Heart right ventricle (tissue), 16 donors: ENCODE measurements at regions not wholly inside any gene's neighbourhood (a gene's known extent, or its start where the extent isn't known, plus 50 kb on each side); places are given as distances from the start of the nearest gene placed in this dataset.

Source experiments
- ATAC-seq, 8 donors: fragments of 200-7000 bp; cut with Tn5 transposase; one replicate each; pipeline ENCODE4 v1.9.1; 2020; ENCODE audit warnings: mild to moderate bottlenecking in 8 of 8, moderate library complexity in 8 of 8, moderate number of reproducible peaks in 1 of 8
- DNase-seq, 2 donors: peaks; one replicate each; pipeline ENCODE4 v3.0.0-alpha.2; 2020
- H3K27ac ChIP-seq, 10 donors: fragments of 200-600 bp; sonication (generic) in 2 of 10; one replicate each; pipeline versions ENCODE4 v1.5.0 to v1.8.0; 2020 to 2022; ENCODE audit warnings: mild to moderate bottlenecking in 3 of 10
- H3K27me3 ChIP-seq, 7 donors: fragments of 200-600 bp; one replicate each; pipeline ENCODE4 v1.8.0; 2021 to 2022; ENCODE audit warnings: mild to moderate bottlenecking in 2 of 7
- H3K36me3 ChIP-seq, 9 donors: fragments of 200-600 bp; sonication (generic) in 1 of 9; one replicate each; pipeline versions ENCODE4 v1.5.0 to v1.8.0; 2020 to 2022; ENCODE audit warnings: mild to moderate bottlenecking in 2 of 9
- H3K4me1 ChIP-seq, 9 donors: fragments of 200-600 bp; sonication (generic) in 1 of 9; one replicate each; pipeline versions ENCODE4 v1.5.0 to v1.8.0; 2020 to 2022; ENCODE audit warnings: mild to moderate bottlenecking in 4 of 9
- H3K4me3 ChIP-seq, 10 donors: fragments of 200-600 bp; sonication (generic) in 2 of 10; one replicate each; pipeline versions ENCODE4 v1.5.0 to v1.8.0; 2020 to 2022; ENCODE audit warnings: mild to moderate bottlenecking in 7 of 10, moderate library complexity in 2 of 10
- H3K9me3 ChIP-seq, 11 donors: fragments of 200-600 bp in 10 of 11; sonication (generic) in 2 of 11; one replicate each; pipeline versions ENCODE4 v1.5.0 to v1.8.0; 2013 to 2022; ENCODE audit warnings: mild to moderate bottlenecking in 2 of 11, control low read depth in 1 of 11, moderate library complexity in 1 of 11
- WGBS, 2 donors: extraction: QIAGEN DNeasy Blood & Tissue Kit; methylation state at CpG; one replicate each; pipeline ENCODE4 v1.1.7; 2013; ENCODE audit warnings: inconsistent platforms in 1 of 2; 5-methylcytosine and 5-hydroxymethylcytosine counted together
- intact Hi-C, 10 donors: fragments of 100-400 bp; cut with DNase I; formaldehyde crosslinking; loops; one replicate each; pipeline versions ENCODE4 v1.11.1 to v1.14.2; 2022
- TF ChIP-seq, protein P1 (sequence below), 9 donors: fragments of 200-600 bp; sonication (generic) in 2 of 9; IDR thresholded peaks; one replicate each; pipeline versions ENCODE4 v1.5.0 to v1.8.0; 2021 to 2022; ENCODE audit warnings: antibody characterized with exemption in 9 of 9, mild to moderate bottlenecking in 5 of 9, moderate library complexity in 1 of 9
- donor health status: Arrhythmogenic right ventricular cardiomyopathy.
- donor health status: ischemic (EF 13 %, LVEDD 7.1; RV severe dilation, severe dysfunction).
- donor health status: healthy with polysubstance abuse.
- donor health status: DM: no; HTN: yes; CAD: no.
- donor health status: DM: no; HTN: no; CAD: no.
- donor health status: ischemic (EF 25% LVEDD 6.9; RV normal size, moderate dysfunction).
- donor health status: ischemic (EF 25% LVEDD 5.7; RV mildly dilated, moderate dysfunction).
- donor health status: healthy.
- donor health status: DM: yes; HTN: yes; CAD: no.
- donor health status: Ischemic cardiomyopathy.
- donor health status: ischemic (EF 35%, LVEDD 5.7; RV mildly dilated, moderate dysfunction).
- donor health status: nonischemic (EF 11% LVEDD 7.7; RV severe dilation, severe dysfunction).
- donor health status: DM: yes; HTN: yes; CAD: no.
- donor health status: PGD.
- donor health status: ischemic (EF 29% LVEDD 5.4; RV normal size, mild dysfunction).
- donor health status: nonischemic (EF 23%, LVEDD 6.1; RV moderate dilation, normal function).

DNA sequence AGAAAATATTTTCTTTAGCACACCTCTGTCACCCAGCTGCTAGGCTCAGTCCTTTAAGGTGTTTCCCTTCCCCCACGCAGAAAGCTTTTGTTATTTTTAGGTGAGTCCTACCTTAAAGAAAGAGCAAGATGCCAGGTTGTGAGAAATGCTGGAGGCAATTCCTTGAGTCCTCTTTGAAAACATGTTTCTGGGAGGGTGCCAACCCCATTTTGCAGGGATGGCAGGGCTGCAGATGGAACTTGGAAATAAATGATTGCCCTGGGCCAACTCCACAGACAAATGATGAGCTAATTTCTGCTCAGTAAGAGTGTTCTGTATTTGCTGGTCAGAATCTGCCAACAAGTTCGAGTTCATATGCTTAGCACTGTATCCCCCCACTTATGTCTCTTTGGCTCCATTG is 119.2 kb upstream of the RAB3GAP2 start:
- TF ChIP-seq, protein P1, sequence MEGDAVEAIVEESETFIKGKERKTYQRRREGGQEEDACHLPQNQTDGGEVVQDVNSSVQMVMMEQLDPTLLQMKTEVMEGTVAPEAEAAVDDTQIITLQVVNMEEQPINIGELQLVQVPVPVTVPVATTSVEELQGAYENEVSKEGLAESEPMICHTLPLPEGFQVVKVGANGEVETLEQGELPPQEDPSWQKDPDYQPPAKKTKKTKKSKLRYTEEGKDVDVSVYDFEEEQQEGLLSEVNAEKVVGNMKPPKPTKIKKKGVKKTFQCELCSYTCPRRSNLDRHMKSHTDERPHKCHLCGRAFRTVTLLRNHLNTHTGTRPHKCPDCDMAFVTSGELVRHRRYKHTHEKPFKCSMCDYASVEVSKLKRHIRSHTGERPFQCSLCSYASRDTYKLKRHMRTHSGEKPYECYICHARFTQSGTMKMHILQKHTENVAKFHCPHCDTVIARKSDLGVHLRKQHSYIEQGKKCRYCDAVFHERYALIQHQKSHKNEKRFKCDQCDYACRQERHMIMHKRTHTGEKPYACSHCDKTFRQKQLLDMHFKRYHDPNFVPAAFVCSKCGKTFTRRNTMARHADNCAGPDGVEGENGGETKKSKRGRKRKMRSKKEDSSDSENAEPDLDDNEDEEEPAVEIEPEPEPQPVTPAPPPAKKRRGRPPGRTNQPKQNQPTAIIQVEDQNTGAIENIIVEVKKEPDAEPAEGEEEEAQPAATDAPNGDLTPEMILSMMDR (IDR thresholded peaks at IDR 0.05) = no peak
- H3K4me3 ChIP-seq = no peak overlapping the region
- no peaks in the 10 kb centered on the region for H3K36me3 ChIP-seq
- H3K4me1 ChIP-seq = no peaks in the 10 kb centered on the region
- ATAC-seq (no peak), DNase-seq (no peak)
- intact Hi-C loops = no loop called here
- no peak overlapping the region for H3K27ac ChIP-seq
- WGBS, 2 donors = 73 to 80% methylated on average over 2 of the region's 2 CpGs
- no peaks in the 10 kb centered on the region for H3K9me3 ChIP-seq
- no peaks in the 10 kb centered on the region for H3K27me3 ChIP-seq

DNA sequence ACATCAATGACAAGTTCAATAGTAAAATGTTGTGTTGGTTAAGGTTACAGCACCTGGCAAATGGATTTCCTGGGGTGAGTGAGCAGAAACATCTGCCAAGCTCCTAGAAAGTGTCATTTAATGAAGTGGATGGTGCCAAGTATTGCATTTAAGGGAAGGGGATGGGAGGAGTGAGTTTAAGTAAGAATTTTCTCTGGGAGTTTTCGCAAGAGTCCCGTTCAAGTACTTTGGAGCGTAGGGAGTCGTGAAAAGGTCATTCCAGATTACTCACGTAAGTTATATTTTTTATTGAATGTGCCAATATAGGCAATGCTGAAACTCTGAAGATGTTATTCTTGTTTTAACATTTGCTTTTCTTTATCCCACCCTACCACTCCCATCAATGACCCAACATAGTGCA is 117.4 kb upstream of the RAB3GAP2 start:
- 91 to 95% methylated on average over 5 of the region's 5 CpGs for WGBS, 2 donors
- Histone ChIP-seq H3K36me3 (no peaks in the 10 kb centered on the region), H3K9me3 (peaks cover 0 to 14% (median 0%) of the 10 kb centered on the region in 11 donors), H3K27me3 (no peaks in the 10 kb centered on the region), H3K27ac (no peak overlapping the region), H3K4me1 (no peaks in the 10 kb centered on the region), H3K4me3 (no peak overlapping the region)
- TF ChIP-seq, protein P1 (IDR thresholded peaks at IDR 0.05) = no peak
- intact Hi-C loops = no loop called here
- DNase-seq (no peak), ATAC-seq (no peak)

DNA sequence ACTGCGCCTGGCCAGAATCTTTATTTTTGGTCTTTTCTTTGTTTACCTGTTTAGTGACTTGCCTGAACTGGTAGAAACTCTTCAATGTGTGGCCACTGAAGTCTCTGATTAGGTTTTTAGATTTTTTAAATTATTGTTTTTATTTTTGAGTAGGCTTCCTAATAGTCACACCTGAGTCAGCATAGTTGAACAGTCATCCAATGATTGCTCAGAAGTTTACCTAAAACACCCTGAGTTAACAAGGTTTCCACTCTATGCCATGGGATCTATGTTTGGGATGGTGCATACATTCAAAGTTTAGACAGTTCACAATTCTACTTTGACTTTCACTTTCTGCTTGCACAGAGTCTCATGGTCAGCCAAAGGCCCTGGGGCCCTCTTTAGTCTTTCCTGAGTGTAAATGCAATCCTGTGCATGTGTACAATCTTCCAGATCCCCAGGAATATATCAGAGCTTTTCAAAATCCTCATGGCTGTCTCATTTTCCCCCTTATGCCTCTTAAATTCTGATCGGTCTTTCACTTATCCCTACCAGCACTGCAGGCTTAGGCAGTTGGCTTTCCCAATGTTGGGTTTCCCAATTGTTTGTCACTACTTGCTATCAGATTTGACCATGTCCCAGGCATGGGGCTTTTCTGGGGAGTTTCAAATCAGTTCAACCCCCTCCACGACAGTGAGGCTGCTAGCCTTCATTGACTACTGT is 114.4 kb upstream of the RAB3GAP2 start:
- H3K4me3 ChIP-seq = no peak overlapping the region
- 53 to 54% methylated on average over 3 of the region's 3 CpGs for WGBS, 2 donors
- peaks cover 0 to 16% (median 0%) of the 10 kb centered on the region in 11 donors for H3K9me3 ChIP-seq
- DNase-seq (no peak), ATAC-seq (no peak)
- H3K27ac ChIP-seq = no peak overlapping the region
- intact Hi-C loops = no loop called here
- TF ChIP-seq, protein P1 (IDR thresholded peaks at IDR 0.05) = no peak
- no peaks in the 10 kb centered on the region for H3K4me1 ChIP-seq
- no peaks in the 10 kb centered on the region for H3K36me3 ChIP-seq
- no peaks in the 10 kb centered on the region for H3K27me3 ChIP-seq

DNA sequence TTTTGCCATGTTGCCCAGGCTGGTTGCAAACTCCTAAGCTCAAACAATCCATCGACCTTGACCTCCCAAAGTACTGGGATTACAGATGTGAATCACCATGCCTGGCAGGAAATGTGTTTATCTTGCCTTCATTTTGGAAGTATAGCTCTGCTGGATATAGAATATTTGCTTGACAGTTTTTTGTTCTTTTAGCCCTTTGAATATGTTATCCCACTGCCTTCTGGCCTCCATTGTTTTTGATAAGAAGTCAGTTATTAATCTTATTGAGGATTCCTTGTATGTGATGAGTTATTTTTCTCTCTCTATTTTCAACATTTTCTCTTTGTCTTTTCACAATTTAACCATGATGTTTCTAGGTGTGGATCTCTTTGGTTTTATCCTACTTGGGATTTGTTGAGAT is 112.9 kb upstream of the RAB3GAP2 start:
- Histone ChIP-seq H3K9me3 (peaks cover 0 to 16% (median 0%) of the 10 kb centered on the region in 11 donors), H3K27ac (no peak overlapping the region), H3K4me1 (no peaks in the 10 kb centered on the region), H3K4me3 (no peak overlapping the region), H3K36me3 (no peaks in the 10 kb centered on the region), H3K27me3 (no peaks in the 10 kb centered on the region)
- ATAC-seq = no peak
- TF ChIP-seq, protein P1 (IDR thresholded peaks at IDR 0.05) = no peak
- intact Hi-C loops = no loop called here
- 76 to 86% methylated on average over 1 of the region's 1 CpG for WGBS, 2 donors
- DNase-seq = no peak
